Memory B cell (primary cell): ENCODE measurements at regions not wholly inside any gene's neighbourhood (a gene's known extent, or its start where the extent isn't known, plus 50 kb on each side); places are given as distances from the start of the nearest gene placed in this dataset.
"Not testable (repeated sequence)": the region's sequence is repeated elsewhere in the genome, so short reads cannot be mapped to it uniquely, and the experiment has no call there.

Experiments
- ATAC-seq: fragments of 150-1000 bp; cut with Tn5 transposase; 2 replicates; pipeline ENCODE4 v1.10.0; 2021; ENCODE audit warnings: low read depth, mild to moderate bottlenecking, moderate library complexity
- DNase-seq, 2 donors: peaks; one replicate each; pipeline ENCODE4 v3.0.0; 2022; ENCODE audit warnings: low spot score in 2 of 2
- H3K27ac Mint-ChIP-seq: one replicate; pipeline ENCODE4 v1.8.0; 2022; ENCODE audit warnings: mild to moderate bottlenecking, moderate library complexity, mixed read lengths
- H3K27me3 Mint-ChIP-seq: one replicate; pipeline ENCODE4 v1.8.0; 2022; ENCODE audit warnings: mixed read lengths
- H3K36me3 Mint-ChIP-seq: one replicate; pipeline ENCODE4 v1.8.0; 2022; ENCODE audit warnings: mild to moderate bottlenecking, mixed read lengths
- H3K4me1 Mint-ChIP-seq: one replicate; pipeline ENCODE4 v1.8.0; 2022; ENCODE audit warnings: mixed read lengths
- H3K4me3 Mint-ChIP-seq: one replicate; pipeline ENCODE4 v1.8.0; 2022; ENCODE audit warnings: mild to moderate bottlenecking, moderate library complexity, mixed read lengths
- H3K9me3 Mint-ChIP-seq: one replicate; pipeline ENCODE4 v1.8.0; 2022; ENCODE audit warnings: mixed read lengths

DNA sequence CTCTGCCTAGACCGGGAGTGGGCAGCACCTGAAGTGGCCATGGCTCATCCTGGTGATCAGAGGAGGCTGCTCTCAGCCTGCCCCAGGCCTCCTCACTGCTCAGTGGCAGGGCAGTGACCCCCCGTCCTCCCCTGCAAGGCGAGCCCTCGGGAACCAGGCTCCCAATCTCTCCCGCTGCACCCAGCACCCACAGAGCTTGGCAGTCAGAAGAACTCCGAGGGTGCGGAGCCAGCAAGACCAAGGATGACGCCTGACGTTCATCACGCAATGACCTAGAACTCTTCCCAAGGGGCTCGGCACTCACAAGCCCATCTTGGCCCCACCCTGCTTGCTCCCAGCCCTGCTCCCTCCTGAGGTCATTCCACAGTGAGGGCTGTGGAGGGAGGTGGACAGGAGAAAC lies 189.8 kb upstream of the SALL3 start:
- ATAC-seq (no peak), DNase-seq (no peak)
- Mint-ChIP-seq H3K27me3 (peaks cover 3% of the 10 kb centered on the region), H3K9me3 (no peaks in the 10 kb centered on the region), H3K27ac (no peak overlapping the region), H3K4me1 (no peaks in the 10 kb centered on the region), H3K36me3 (no peaks in the 10 kb centered on the region), H3K4me3 (no peak overlapping the region)

DNA sequence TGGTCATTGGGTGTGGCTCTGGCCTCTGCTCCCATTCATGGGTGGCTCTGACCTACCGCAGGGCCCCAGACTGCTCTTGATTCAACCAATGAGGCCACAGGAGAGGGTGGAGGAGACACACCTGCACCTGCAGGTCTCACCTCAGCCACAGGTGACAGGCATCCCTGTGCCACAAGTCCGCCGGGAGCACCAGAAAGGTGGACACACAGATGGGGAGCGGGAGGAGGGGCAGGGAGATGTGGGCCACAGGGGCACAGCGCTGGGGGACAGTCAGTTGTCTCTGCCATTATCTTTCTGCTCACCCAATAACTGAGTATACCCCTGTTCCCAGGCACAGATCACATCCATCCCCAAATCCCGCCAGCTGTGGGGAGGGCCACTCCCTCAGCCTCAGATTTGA lies 189.1 kb upstream of the SALL3 start:
- Mint-ChIP-seq H3K4me1 (no peaks in the 10 kb centered on the region), H3K4me3 (no peak overlapping the region)
- ATAC-seq = no peak

GRCh38 chr18:78790960-78791359 lies 188.7 kb upstream of the SALL3 start:
- Mint-ChIP-seq H3K27ac (no peak overlapping the region), H3K9me3 (no peaks in the 10 kb centered on the region), H3K27me3 (peaks cover 3% of the 10 kb centered on the region), H3K36me3 (no peaks in the 10 kb centered on the region), H3K4me1 (no peaks in the 10 kb centered on the region), H3K4me3 (no peak overlapping the region)
- ATAC-seq (no peak), DNase-seq (no peak)

More for the DNA sequence above, 189.1 kb upstream of the SALL3 start:
- H3K36me3 Mint-ChIP-seq = no peaks in the 10 kb centered on the region
- H3K9me3 Mint-ChIP-seq = no peaks in the 10 kb centered on the region
- no peak overlapping the region for H3K27ac Mint-ChIP-seq
- DNase-seq = no peak
- H3K27me3 Mint-ChIP-seq = peaks cover 3% of the 10 kb centered on the region

- H3K4me3 Mint-ChIP-seq = no peak overlapping the region
- H3K27ac Mint-ChIP-seq = no peak overlapping the region
- H3K4me1 Mint-ChIP-seq = no peaks in the 10 kb centered on the region
- peaks cover 3% of the 10 kb centered on the region for H3K9me3 Mint-ChIP-seq
- no peak for ATAC-seq
- no peaks in the 10 kb centered on the region for H3K36me3 Mint-ChIP-seq
- no peak for DNase-seq
- H3K27me3 Mint-ChIP-seq = peaks cover 3% of the 10 kb centered on the region
Measured at GRCh38 chr18:78792094-78792493, 187.5 kb upstream of the SALL3 start.

DNA sequence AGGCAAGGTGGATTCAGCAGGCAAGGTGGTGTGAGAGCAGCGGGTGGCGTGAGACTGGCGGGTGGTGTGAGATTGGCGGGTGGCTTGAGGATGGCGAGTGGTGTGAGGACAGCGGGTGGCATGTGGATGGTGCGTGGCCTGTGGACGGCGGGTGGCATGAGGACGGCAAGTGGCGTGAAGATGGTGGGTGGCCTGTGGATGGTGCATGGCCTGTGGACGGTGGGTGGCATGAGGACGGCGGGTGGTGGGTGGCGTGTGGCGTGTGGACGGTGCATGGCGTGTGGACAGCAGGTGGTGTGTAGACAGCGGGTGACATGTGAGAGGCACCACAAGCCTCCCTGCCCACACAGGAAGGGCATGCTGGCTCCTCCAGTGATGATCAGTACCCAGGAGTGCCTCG lies 186.9 kb upstream of the SALL3 start:
- Mint-ChIP-seq H3K27ac (no peak overlapping the region), H3K36me3 (no peaks in the 10 kb centered on the region)
- ATAC-seq = no peak

GRCh38 chr18:78793313-78794070 lies 186.1 kb upstream of the SALL3 start:
- ATAC-seq = no peak
- no peak for DNase-seq
- Mint-ChIP-seq H3K4me1 (no peaks in the 10 kb centered on the region), H3K4me3 (no peak overlapping the region), H3K27ac (no peak overlapping the region), H3K36me3 (no peaks in the 10 kb centered on the region), H3K9me3 (peaks cover 3% of the 10 kb centered on the region), H3K27me3 (peaks cover 3% of the 10 kb centered on the region)

More for the DNA sequence above, 186.9 kb upstream of the SALL3 start:
- H3K4me3 Mint-ChIP-seq = no peak overlapping the region
- peaks cover 3% of the 10 kb centered on the region for H3K9me3 Mint-ChIP-seq
- no peak for DNase-seq
- no peaks in the 10 kb centered on the region for H3K4me1 Mint-ChIP-seq
- H3K27me3 Mint-ChIP-seq = peaks cover 3% of the 10 kb centered on the region

DNA sequence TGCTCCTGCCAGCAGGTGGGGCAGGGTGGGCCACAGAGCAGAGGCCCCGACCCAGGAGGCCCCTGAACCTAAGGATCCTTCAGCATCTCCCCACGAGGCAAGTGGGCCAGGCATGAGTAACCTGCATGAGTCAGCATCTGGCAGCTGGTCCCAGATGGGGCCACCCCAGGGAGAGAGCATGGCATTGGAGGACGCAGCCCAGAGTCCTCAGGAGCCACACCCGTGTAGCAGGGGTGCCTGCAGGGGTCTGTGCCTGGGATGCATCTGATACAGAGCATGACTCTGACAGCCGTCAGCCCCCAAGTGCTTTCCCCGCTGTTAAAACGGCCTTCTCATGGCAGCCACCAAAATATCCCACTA lies 185.6 kb upstream of the SALL3 start:
- Mint-ChIP-seq H3K36me3 (no peaks in the 10 kb centered on the region), H3K9me3 (peaks cover 3% of the 10 kb centered on the region), H3K4me1 (no peaks in the 10 kb centered on the region), H3K4me3 (no peak overlapping the region), H3K27ac (no peak overlapping the region), H3K27me3 (peaks cover 3% of the 10 kb centered on the region)
- ATAC-seq = no peak
- DNase-seq = no peak

DNA sequence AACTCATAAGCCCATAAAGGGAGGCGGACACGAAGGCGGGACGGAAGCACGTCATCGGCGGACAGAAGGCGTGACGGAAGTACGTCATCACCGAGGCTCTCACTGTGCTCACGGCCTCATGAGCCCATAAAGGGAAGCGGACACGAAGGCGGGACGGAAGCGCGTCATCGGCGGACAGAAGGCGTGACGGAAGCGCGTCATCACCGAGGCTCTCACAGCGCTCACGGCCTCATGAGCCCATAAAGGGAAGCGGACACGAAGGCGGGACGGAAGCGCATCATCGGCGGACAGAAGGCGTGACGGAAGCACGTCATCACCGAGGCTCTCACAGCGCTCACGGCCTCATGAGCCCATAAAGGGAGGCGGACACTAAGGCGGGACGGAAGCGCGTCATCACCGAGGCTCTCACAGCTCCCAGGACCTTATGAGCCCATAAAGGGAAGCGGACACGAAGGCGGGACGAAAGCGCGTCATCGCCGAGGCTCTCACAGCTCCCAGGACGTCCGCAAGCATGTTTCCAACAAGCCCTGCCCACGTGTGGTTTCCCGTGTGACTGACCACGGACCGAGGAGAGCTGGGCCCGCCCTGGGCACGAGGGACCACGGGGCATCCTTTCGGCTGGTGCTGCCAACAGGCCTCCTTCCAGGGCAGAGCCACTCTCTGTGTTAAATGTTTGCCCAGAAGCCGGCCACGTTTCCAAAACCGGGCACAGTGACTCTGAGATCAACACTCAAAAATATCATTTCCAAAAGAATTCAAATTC lies 182.7 kb upstream of the SALL3 start:
- no peak for ATAC-seq
- H3K27ac Mint-ChIP-seq = no peak overlapping the region

DNA sequence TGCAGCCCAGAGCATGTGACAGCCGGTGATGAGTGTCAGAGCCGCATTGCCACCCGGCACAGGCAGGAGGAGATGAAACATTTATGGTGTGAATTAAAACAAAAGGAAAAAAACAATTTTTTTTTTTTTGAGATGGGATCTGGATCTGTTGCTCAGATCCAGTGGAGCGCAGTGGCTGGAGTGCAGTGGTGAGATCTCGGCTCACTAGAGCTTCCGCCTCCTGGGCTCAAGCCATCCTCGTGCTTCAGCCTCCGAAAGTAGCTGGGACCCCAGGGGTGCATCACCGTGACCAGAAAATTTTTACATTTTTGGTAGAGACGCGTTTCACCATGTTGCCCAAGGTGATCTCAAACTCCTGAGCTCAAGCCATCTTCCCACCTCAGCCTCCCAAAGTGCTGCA lies 182.1 kb upstream of the SALL3 start:
- Mint-ChIP-seq H3K36me3 (no peaks in the 10 kb centered on the region), H3K4me1 (no peaks in the 10 kb centered on the region), H3K4me3 (no peak overlapping the region), H3K27me3 (no peaks in the 10 kb centered on the region), H3K9me3 (peaks cover 7% of the 10 kb centered on the region), H3K27ac (no peak overlapping the region)
- ATAC-seq (no peak), DNase-seq (no peak)

More for the DNA sequence above, 182.7 kb upstream of the SALL3 start:
- no peaks in the 10 kb centered on the region for H3K4me1 Mint-ChIP-seq
- H3K27me3 Mint-ChIP-seq = no peaks in the 10 kb centered on the region
- H3K4me3 Mint-ChIP-seq = no peak overlapping the region
- peaks cover 7% of the 10 kb centered on the region for H3K9me3 Mint-ChIP-seq
- no peak for DNase-seq
- no peaks in the 10 kb centered on the region for H3K36me3 Mint-ChIP-seq

GRCh38 chr18:78798402-78799175 lies 181.0 kb upstream of the SALL3 start:
- H3K9me3 Mint-ChIP-seq = peaks cover 7% of the 10 kb centered on the region
- no peaks in the 10 kb centered on the region for H3K4me1 Mint-ChIP-seq
- H3K27ac Mint-ChIP-seq = no peak overlapping the region
- H3K27me3 Mint-ChIP-seq = peaks cover 1% of the 10 kb centered on the region
- DNase-seq = no peak
- H3K36me3 Mint-ChIP-seq = no peaks in the 10 kb centered on the region
- no peak for ATAC-seq
- no peak overlapping the region for H3K4me3 Mint-ChIP-seq

- peaks cover 7% of the 10 kb centered on the region for H3K9me3 Mint-ChIP-seq
- ATAC-seq (no peak), DNase-seq (no peak)
- no peaks in the 10 kb centered on the region for H3K36me3 Mint-ChIP-seq
- peaks cover 1% of the 10 kb centered on the region for H3K27me3 Mint-ChIP-seq
- H3K4me1 Mint-ChIP-seq = no peaks in the 10 kb centered on the region
- H3K27ac Mint-ChIP-seq = no peak overlapping the region
- H3K4me3 Mint-ChIP-seq = no peak overlapping the region
Measured at GRCh38 chr18:78799382-78800089, 180.1 kb upstream of the SALL3 start.

- not testable (repeated sequence) for H3K9me3 Mint-ChIP-seq, H3K4me1 Mint-ChIP-seq, H3K27me3 Mint-ChIP-seq, DNase-seq, ATAC-seq, H3K36me3 Mint-ChIP-seq, H3K27ac Mint-ChIP-seq, H3K4me3 Mint-ChIP-seq
Measured at GRCh38 chr18:78800102-78800851, 179.3 kb upstream of the SALL3 start.

- no peak overlapping the region for H3K27ac Mint-ChIP-seq
- DNase-seq = no peak
- peaks cover 1% of the 10 kb centered on the region for H3K27me3 Mint-ChIP-seq
- ATAC-seq = no peak
- no peak overlapping the region for H3K4me3 Mint-ChIP-seq
- H3K36me3 Mint-ChIP-seq = no peaks in the 10 kb centered on the region
- H3K4me1 Mint-ChIP-seq = no peaks in the 10 kb centered on the region
- H3K9me3 Mint-ChIP-seq = peaks cover 7% of the 10 kb centered on the region
Measured at GRCh38 chr18:78801011-78801410, 178.6 kb upstream of the SALL3 start.
